ENCODE measurements at regions not wholly inside any gene's neighbourhood (a gene's known extent, or its start where the extent isn't known, plus 50 kb on each side); places are given as distances from the start of the nearest gene placed in this dataset.
A peak's percentile ranks its signal among the peaks of the same experiment; 100 is the strongest.

DNA sequence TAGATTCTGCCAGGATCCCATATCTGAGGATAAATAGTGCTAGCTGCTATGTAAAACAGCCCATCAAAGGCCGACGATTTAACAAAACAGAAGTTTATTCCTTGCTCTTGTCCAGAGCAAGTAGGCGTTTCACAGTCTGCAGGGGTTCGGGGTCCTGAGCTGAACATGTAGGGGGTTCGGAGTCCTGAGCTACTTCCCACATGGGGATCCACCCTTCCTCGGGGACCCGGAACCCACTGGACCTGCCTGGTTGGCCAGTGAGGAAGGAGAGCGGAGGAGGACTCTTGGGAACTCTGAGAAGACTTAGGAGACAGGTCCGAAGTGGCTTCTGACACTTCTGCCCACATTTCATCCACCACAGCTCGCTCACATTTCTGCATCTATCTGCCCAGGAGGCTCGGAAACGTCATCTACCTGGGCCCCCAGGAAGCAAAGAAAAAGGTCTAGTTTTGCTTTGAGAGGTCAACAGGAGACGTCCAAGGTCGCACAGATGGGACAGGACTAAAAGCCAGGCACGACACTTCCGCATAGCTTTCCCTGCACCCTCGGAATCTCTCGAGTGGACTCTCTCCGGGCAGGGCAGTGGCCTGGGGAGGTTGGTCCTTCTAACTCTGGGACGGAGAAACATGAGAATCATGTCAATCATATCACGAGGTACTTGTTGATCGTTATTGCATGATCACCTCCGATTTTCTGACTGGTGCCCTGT is 86.4 kb downstream of the MICALL2 start:
- no peak overlapping the region for H3K4me3 ChIP-seq (ENCODE audit: low read depth, low read length)
- TF ChIP-seq, protein P1, sequence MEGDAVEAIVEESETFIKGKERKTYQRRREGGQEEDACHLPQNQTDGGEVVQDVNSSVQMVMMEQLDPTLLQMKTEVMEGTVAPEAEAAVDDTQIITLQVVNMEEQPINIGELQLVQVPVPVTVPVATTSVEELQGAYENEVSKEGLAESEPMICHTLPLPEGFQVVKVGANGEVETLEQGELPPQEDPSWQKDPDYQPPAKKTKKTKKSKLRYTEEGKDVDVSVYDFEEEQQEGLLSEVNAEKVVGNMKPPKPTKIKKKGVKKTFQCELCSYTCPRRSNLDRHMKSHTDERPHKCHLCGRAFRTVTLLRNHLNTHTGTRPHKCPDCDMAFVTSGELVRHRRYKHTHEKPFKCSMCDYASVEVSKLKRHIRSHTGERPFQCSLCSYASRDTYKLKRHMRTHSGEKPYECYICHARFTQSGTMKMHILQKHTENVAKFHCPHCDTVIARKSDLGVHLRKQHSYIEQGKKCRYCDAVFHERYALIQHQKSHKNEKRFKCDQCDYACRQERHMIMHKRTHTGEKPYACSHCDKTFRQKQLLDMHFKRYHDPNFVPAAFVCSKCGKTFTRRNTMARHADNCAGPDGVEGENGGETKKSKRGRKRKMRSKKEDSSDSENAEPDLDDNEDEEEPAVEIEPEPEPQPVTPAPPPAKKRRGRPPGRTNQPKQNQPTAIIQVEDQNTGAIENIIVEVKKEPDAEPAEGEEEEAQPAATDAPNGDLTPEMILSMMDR (conservative IDR thresholded peaks at IDR 0.05; ENCODE audit: low read depth, low read length), result no peak
- no peak for DNase-seq (ENCODE audit: low read depth)

DNA sequence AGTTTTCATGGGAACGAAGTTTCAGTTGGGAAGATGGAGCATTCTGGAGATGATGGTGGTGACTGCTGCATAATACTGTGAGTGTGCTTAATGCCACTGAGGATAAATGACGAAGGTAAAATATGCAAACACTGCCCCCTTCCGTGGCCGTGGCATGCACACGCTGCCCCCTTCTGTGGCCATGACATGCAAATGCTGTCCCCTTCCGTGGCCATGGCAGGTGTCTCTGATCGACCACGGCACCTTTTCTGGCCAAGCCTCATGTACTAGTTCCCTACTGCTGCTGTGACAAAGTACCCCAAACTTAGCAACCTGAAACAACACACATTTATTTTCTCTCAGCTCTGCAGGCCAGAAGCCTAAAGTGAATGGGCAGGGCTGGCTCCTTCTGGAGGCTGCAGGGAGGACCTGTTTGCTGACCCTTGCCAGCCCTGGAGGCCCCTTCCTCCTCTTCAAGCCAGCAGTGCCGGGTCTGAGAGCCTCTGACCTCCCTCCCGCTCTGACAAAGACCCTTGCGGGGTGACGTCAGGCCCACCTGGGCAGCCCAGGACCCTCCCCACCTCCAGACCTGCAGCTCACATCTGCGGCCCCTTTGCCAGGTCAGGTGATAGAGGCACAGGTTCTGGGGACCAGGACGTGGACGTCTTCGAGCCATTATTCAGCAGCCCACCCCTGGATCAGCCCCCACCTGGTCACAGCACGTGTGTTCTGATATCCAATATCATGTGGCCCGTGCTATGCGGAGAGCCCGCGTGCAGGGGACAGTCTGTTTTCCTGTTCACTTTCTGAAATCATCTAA is 82.0 kb downstream of the MICALL2 start:
- no peak overlapping the region for H3K4me3 ChIP-seq (ENCODE audit: low read depth, low read length)
- DNase-seq (ENCODE audit: low read depth), result no peak
- TF ChIP-seq, protein P1 (conservative IDR thresholded peaks at IDR 0.05; ENCODE audit: low read depth, low read length), result peak; percentile 34

DNA sequence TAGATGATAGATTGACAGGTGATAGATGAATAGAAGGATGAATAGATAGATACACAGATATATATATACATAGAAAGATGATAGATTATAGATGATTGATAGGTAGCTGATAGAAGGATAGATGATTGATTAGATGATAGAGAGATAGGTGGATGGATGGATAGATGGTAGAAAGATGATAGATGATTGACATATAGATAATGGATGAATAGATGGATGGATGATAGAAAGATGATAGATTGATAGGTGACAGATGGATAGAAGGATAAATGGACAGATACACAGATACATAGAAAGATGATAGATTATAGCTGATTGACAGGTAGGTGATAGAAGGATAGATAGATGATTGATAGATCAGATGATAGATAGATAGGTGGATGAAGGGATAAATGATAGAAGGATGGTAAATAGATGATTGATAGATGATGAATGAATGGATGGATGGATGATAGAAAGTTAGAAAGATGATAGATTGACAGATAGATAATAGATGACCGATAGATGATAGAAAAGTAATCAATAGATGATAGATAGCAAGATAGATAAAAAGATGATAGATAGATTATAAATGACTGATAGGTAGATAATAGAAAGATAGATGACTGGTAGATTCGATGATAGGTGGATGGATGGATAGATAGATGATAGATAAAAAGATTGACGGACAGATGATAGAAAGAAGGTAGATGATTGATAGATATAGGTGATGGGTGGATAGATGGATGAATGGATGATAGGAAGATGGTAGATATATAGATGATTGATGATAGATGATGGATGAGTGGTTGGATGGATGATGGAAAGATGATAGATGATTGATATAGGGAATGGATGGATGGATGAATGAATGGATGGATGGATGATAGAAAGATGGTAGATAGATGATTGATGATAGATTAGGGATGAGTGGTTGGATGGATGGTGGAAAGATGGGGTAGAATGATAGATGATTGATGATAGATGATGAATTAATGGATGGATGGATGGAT is 80.4 kb downstream of the MICALL2 start:
- no peak overlapping the region for H3K4me3 ChIP-seq (ENCODE audit: low read depth, low read length)
- TF ChIP-seq, protein P1 (conservative IDR thresholded peaks at IDR 0.05; ENCODE audit: low read depth, low read length), result no peak
- no peak for DNase-seq (ENCODE audit: low read depth)

DNA sequence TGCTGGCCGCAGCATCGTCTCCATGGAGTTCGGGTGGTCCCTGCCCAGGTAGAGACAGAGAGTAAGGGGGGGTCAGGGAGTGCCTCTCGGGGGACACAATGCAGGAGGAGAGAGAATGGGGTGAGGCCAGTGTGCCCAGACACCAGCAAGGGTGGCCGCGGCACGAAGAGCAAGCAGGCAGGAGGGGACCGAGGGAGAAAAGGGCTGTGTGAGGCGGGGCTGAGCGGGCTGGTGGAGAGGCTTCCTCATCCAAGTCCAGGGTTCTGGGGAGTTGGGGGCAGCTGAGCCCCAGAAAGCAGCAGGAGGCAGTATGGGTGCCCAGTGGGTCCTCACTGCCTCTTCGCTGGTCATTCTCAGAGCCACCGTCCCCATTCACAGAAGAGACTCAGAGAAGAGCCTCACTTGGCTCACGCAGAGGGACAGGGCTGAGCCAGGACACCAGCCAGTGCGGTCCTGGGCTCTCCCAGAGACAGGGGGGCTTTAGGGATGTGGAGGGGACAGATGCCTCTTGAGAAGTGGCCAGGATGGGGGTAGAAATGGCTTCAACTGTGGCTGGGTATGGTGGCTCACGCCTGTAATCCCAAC is 78.9 kb downstream of the MICALL2 start:
- TF ChIP-seq, protein P1 (conservative IDR thresholded peaks at IDR 0.05; ENCODE audit: low read depth, low read length), result no peak
- no peak for DNase-seq (ENCODE audit: low read depth)
- H3K4me3 ChIP-seq (ENCODE audit: low read depth, low read length), result no peak overlapping the region

DNA sequence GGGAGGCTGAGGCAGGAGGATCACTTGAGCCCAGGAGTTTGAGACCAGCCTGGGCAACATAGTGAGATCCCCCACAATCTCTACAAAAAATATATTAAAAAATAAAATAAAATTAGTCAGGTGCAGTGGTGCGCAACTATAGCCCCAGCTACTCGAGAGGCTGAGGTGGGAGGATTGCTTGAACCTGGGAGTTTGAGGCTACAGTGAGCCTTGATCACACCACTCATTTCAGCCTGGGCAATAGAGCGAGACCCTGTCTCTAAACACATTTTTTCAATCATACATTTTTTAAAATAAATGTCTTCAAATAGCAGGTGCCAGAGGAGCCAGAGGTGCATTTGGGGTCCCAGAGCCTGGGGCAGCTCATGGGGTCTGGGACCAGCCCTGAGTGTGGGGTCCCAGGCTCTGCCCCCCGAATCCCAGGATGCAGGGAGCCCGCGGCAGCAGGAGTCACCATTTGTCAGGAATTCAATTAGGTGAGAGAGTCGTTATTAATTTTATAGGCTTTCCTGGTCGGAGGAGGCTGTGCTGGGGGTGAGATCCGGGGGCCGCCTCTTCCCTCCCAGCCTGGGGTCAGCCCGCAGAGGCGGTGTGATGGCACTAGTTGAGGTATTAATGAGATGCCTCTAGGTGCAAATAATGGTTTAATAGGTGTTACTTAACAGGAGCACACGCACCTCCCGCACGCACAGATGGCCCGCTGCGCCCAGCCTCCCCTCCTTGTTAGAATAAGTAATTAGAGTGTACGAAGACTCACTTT is 78.3 kb downstream of the MICALL2 start:
- DNase-seq (ENCODE audit: low read depth), result no peak
- no peak overlapping the region for H3K4me3 ChIP-seq (ENCODE audit: low read depth, low read length)
- TF ChIP-seq, protein P1 (conservative IDR thresholded peaks at IDR 0.05; ENCODE audit: low read depth, low read length), result no peak
